Stimulated activated CD4-positive, alpha-beta T cell treated with anti-CD3 and anti-CD28 coated beads, Interleukin-12 subunit alpha, Interleukin-12 subunit beta, amount 100 ng/mL, for 48 hours (primary cell): ENCODE measurements at regions not wholly inside any gene's neighbourhood (a gene's known extent, or its start where the extent isn't known, plus 50 kb on each side); places are given as distances from the start of the nearest gene placed in this dataset.
"Not testable (repeated sequence)": the region's sequence is repeated elsewhere in the genome, so short reads cannot be mapped to it uniquely, and the experiment has no call there.

Source experiments
- DNase-seq, 3 donors: peaks; one replicate each; pipeline ENCODE4 v3.0.0-alpha.2; 2020; ENCODE audit warnings: low read depth in 2 of 3, low spot score in 1 of 3

DNA sequence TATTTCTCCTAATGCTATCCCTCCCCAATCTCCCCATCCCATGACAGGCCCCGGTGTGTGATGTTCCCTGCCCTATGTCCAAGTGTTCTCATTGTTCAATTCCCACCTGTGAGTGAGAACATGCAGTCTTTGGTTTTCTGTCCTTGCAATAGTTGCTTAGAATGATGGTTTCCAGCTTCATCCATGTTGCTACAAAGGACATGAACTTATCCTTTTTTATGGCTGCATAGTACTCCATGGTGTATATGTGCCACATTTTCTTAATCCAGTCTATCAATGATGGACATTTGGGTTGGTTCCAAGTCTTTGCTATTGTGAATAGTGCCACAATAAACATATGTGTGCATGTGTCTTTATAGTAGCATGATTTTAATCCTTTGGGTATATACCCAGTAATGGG, 51.3 kb upstream of the RIOK2 start:
- not testable (repeated sequence) for DNase-seq

- no peak for DNase-seq
These were observed 59.3 kb upstream of the RIOK2 start for GRCh38 chr5:97242341-97242740.

- DNase-seq, result no peak
These were observed 60.3 kb upstream of the RIOK2 start for GRCh38 chr5:97243353-97243752.

DNA sequence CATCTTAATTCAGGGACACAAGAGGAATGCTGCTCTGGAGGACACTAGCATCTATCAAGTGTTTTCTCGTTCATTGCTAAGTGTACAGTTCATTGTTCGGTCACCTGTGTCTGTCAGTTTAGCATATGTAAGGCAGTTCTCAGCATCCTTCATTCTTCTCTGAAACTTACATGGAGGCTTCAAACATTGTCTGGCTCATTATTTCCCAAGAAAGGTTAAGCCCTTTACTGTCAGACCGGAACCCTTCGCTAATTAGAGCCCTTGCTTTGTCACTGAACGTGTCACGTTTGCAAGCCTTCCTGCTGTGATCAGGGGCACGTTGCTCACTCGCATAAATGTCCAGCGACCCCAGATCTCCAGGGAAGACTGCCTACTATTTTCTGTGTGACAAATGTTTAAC, 62.3 kb upstream of the RIOK2 start:
- no peak for DNase-seq

DNA sequence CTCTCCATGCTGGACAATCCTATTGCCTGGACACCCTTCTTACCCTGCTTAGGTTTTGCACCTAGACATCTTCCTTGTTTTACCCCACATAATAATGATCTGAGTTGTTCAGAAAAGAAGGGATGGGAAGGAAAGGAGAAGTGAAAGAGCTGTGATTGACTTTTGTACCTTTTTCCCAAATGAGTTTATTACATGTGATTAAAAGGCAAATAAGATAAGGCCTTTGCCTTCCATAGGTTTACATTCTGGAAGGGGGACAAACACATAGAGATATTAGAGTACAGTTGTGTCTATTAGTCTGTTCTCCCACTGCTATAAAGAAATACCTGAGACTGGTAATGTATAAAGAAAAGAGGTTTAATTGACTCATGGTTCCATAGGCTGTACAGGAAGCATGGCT, 67.1 kb upstream of the RIOK2 start:
- no peak for DNase-seq

- no peak for DNase-seq
These were observed 83.0 kb upstream of the RIOK2 start for GRCh38 chr5:97266076-97266475.

DNA sequence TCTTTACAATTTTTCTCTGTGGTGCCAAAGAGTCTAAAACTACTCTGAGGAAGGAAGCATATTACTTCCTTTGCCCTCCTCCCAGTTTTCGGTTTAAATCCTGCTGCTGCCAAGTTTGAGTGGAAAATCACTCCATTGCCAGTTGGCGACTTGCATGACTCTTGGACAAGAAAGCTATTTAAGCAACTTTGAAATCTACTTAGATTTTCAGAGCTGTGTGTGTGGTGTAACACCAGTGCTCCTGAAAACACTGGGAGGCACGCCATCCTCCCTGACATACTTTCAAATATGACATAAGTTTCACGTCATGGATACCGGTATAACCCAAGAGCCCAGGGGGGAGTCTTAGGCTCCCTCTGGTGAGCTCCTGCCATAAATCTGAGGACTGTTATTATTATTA, 83.5 kb upstream of the RIOK2 start:
- DNase-seq, result no peak

DNA sequence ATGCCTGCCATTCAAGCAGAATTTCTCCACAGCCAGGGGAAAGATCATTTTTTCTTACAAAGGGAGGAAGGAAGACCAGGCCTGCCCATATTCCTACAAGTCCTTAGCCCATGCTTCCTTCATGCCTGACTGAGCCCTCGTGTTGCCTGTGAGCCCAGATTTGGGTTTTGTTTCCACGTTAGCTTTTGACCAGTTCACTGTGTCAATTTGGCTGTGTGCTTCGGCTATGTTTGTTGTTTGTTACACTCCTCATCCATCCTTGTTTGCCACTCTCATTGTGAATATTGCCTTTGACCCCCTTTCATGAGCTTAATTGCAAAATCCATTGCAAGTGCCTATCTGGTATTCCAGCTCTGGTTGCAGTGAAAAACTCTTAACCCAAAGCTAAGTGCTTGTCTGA, 84.7 kb upstream of the RIOK2 start:
- DNase-seq, result no peak

- no peak for DNase-seq
These were observed 93.5 kb upstream of the RIOK2 start for GRCh38 chr5:97276474-97277120.

GRCh38 chr5:97281257-97281656, 98.2 kb upstream of the RIOK2 start:
- no peak for DNase-seq

GRCh38 chr5:97297063-97297703, 114.1 kb upstream of the RIOK2 start:
- no peak for DNase-seq

- DNase-seq, result no peak
These were observed 114.7 kb upstream of the RIOK2 start for GRCh38 chr5:97297704-97298091.

DNA sequence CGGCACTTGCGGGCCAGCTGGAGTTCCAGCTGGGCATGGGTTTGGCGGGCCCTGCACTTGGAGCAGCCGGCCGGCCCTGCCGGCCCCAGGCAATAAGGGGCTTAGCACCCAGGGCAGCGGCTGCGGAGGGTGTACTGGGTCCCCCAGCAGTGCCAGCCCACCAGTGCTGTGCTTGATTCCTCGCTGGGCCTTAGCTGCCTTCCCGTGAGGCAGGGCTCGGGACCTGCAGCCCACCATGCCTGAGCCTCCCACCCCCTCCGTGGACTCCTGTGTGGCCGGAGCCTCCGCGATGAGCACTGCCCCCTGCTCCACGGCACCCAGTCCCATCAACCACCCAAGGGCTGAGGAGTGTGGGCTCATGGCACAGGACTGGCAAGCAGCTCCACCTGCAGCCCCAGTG, 118.1 kb upstream of the RIOK2 start:
- DNase-seq, result not testable (repeated sequence)

DNA sequence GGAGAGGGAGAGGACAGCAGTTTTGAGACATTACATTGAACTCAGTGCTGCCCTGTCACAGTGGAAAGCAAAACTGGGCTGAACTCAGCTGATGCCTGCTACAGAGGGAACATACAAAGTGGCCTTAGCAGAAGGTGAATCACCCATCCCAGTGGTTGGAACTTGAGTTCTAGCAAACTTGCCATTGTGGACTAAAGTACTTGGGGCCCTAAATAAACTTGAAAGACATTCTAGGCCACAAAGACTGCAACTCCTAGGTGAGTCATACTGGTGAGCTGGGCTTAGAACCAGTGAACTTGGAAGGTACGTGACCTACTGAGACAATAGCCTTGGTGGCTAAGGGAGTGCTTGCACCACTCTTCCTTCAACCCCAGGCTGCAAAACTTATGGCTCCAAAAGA, 155.7 kb upstream of the RIOK2 start:
- no peak for DNase-seq

DNA sequence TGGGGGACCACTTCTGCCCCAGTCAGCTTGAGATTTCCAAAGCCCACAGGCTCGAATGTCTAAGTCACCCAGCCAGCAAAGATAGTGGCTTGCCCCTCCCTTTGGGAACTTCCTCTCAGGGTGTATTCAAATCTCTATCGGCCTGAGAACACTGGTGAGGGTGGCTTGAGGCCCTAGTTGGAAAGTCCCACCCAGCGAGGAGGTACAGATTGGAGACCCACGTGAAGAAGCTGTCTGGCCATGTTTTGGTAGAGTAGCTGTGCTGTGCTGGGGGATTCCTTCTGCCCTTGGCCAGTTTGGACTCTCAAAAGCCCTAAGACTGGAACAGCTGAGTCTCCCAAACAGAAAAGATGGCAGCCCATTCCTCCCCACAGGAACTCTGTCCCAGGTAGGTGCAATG, 172.7 kb upstream of the RIOK2 start:
- DNase-seq, result no peak

GRCh38 chr5:97363577-97363976, 180.5 kb upstream of the RIOK2 start:
- no peak for DNase-seq

- DNase-seq, result no peak
These were observed 181.7 kb upstream of the RIOK2 start for GRCh38 chr5:97364731-97365130.

- DNase-seq, result no peak
These were observed 182.3 kb upstream of the RIOK2 start for GRCh38 chr5:97365163-97365845.

GRCh38 chr5:97365918-97366317, 182.9 kb upstream of the RIOK2 start:
- no peak for DNase-seq

- DNase-seq, result no peak
These were observed 192.9 kb upstream of the RIOK2 start for GRCh38 chr5:97375959-97376358.

DNA sequence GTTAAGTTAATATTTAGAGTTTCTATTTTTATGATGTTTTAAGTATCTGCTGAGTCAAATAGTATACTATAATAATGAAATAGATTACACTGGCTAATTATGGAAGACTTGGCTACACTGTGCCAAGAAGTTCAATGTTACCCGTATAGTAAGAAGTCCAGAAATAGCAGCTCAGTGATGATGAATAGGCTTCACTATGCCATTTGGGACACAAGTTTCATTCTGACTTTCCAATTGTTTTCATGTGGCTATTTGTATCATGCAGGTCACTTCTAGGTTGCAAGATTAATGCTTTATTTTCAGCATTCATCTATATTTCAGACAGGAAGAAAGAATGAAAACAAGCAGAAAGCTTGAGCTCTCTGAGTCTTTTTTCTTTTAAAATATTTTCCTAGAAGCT, 194.5 kb upstream of the RIOK2 start:
- DNase-seq, result no peak

DNA sequence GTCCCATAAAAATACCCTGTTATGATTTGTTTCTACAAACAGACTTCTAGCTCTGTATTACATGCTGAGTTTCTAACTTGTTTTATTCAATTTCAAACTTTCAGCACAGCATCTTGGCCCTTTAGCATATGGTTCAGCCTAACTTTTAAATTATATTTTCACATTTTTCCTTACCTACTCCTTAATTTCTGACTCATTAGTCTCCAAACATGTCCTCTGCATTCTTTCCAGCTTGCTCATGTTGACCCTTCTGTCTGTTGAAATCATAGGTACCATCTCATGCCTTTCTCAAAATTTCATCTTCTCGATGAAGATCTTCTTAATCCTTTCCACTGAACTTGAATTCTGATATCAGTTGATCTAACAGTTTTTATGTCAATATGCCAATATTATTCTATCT, 200.9 kb upstream of the RIOK2 start:
- DNase-seq, result no peak

GRCh38 chr5:97388794-97389193, 205.7 kb upstream of the RIOK2 start:
- DNase-seq, result no peak
